SK-N-SH treated with all-trans-retinoic acid at 6 μM for 48 hours (cell line): ENCODE measurements at regions not wholly inside any gene's neighbourhood (a gene's known extent, or its start where the extent isn't known, plus 50 kb on each side); places are given as distances from the start of the nearest gene placed in this dataset.

Experiments used
- GLIS3 ChIP-seq: fragments of 250-450 bp; sonication (Bioruptor Pico); IDR thresholded peaks from 2 replicates; pipeline ENCODE4 v1.5.0; 2020; ENCODE audit warnings: mild to moderate bottlenecking, moderate library complexity
- OSR1 ChIP-seq: fragments of 250-450 bp; sonication (Bioruptor Pico); IDR thresholded peaks from 2 replicates; pipeline ENCODE4 v1.8.0; 2022; ENCODE audit warnings: moderate library complexity, mild to moderate bottlenecking, inconsistent platforms
- RARB ChIP-seq: fragments of 250-450 bp; sonication (Bioruptor Pico); IDR thresholded peaks from 2 replicates; pipeline ENCODE4 v1.8.0; 2021; ENCODE audit warnings: mild to moderate bottlenecking, moderate library complexity
- ZFP3 ChIP-seq: fragments of 250-450 bp; sonication (Bioruptor Pico); IDR thresholded peaks from 2 replicates; pipeline ENCODE4 v1.5.0; 2020; ENCODE audit warnings: mild to moderate bottlenecking, moderate library complexity
- TF ChIP-seq, protein P1 (sequence below): fragments of 250-450 bp; sonication (Bioruptor Pico); IDR thresholded peaks from 2 replicates; pipeline ENCODE4 v1.5.1; 2020; ENCODE audit warnings: low read depth, mild to moderate bottlenecking, moderate library complexity
- TF ChIP-seq, protein P2 (sequence below): fragments of 250-450 bp; sonication (Bioruptor Pico); IDR thresholded peaks from 2 replicates; pipeline ENCODE4 v1.8.0; 2020; ENCODE audit warnings: mild to moderate bottlenecking, moderate library complexity, borderline replicate concordance
- TF ChIP-seq, protein P3 (sequence below): fragments of 250-450 bp; sonication (Bioruptor Pico); IDR thresholded peaks from 2 replicates; pipeline ENCODE4 v1.8.0; 2021; ENCODE audit warnings: low read depth, mild to moderate bottlenecking, moderate library complexity, borderline replicate concordance

DNA sequence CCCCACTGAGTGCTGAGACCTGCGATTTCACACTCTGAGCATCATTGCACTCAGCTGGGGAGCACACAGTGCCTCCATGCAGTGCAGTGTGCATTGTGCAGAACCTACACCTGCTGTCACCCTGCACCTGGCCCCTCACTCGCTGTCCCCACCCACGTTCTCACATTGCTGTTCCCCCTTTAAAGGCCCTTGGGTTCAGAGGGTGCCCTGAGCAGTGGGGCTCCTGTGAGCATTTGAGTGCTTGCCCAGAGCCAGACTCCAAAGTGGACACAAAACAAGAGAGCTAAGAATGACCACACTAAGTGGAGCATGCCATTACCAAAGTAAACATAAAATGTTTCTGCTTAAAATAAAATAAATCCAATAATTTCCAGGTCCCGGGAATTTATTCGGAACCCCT lies 131.0 kb upstream of the CST7 start:
- no peak for TF ChIP-seq RARB (CRISPR knock-in tag)
- TF ChIP-seq GLIS3 (CRISPR knock-in tag) = no peak
- TF ChIP-seq OSR1 (CRISPR knock-in tag) = no peak
- TF ChIP-seq ZFP3 = no peak
- TF ChIP-seq, protein P1, sequence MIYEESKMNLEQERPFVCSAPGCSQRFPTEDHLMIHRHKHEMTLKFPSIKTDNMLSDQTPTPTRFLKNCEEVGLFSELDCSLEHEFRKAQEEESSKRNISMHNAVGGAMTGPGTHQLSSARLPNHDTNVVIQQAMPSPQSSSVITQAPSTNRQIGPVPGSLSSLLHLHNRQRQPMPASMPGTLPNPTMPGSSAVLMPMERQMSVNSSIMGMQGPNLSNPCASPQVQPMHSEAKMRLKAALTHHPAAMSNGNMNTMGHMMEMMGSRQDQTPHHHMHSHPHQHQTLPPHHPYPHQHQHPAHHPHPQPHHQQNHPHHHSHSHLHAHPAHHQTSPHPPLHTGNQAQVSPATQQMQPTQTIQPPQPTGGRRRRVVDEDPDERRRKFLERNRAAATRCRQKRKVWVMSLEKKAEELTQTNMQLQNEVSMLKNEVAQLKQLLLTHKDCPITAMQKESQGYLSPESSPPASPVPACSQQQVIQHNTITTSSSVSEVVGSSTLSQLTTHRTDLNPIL (CRISPR knock-in tag) = no peak
- TF ChIP-seq, protein P2, sequence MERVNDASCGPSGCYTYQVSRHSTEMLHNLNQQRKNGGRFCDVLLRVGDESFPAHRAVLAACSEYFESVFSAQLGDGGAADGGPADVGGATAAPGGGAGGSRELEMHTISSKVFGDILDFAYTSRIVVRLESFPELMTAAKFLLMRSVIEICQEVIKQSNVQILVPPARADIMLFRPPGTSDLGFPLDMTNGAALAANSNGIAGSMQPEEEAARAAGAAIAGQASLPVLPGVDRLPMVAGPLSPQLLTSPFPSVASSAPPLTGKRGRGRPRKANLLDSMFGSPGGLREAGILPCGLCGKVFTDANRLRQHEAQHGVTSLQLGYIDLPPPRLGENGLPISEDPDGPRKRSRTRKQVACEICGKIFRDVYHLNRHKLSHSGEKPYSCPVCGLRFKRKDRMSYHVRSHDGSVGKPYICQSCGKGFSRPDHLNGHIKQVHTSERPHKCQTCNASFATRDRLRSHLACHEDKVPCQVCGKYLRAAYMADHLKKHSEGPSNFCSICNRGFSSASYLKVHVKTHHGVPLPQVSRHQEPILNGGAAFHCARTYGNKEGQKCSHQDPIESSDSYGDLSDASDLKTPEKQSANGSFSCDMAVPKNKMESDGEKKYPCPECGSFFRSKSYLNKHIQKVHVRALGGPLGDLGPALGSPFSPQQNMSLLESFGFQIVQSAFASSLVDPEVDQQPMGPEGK = no peak
- TF ChIP-seq, protein P3, sequence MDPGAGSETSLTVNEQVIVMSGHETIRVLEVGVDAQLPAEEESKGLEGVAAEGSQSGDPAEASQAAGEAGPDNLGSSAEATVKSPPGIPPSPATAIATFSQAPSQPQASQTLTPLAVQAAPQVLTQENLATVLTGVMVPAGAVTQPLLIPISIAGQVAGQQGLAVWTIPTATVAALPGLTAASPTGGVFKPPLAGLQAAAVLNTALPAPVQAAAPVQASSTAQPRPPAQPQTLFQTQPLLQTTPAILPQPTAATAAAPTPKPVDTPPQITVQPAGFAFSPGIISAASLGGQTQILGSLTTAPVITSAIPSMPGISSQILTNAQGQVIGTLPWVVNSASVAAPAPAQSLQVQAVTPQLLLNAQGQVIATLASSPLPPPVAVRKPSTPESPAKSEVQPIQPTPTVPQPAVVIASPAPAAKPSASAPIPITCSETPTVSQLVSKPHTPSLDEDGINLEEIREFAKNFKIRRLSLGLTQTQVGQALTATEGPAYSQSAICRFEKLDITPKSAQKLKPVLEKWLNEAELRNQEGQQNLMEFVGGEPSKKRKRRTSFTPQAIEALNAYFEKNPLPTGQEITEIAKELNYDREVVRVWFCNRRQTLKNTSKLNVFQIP (CRISPR knock-in tag) = no peak
